KG1 (cell line): ENCODE measurements at regions not wholly inside any gene's neighbourhood (a gene's known extent, or its start where the extent isn't known, plus 50 kb on each side); places are given as distances from the start of the nearest gene placed in this dataset.

Experiments used
- DNase-seq: peaks from one replicate; lab custom pipeline; 2025; lab: John Stamatoyannopoulos, UW

- DNase-seq, result no peak
These were observed 289.4 kb upstream of the MYOCD start for GRCh38 chr17:12376276-12376675.

- no peak for DNase-seq
These were observed 279.5 kb upstream of the MYOCD start for GRCh38 chr17:12386225-12386624.

- DNase-seq, result no peak
These were observed 277.5 kb upstream of the MYOCD start for GRCh38 chr17:12388226-12388625.

- DNase-seq, result no peak
These were observed 276.3 kb upstream of the MYOCD start for GRCh38 chr17:12389421-12389820.

- no peak for DNase-seq
These were observed 275.1 kb upstream of the MYOCD start for GRCh38 chr17:12390631-12391030.

GRCh38 chr17:12391468-12391867, 274.2 kb upstream of the MYOCD start:
- DNase-seq, result no peak

GRCh38 chr17:12395733-12396354, 269.8 kb upstream of the MYOCD start:
- DNase-seq, result no peak

- DNase-seq, result no peak
These were observed 267.1 kb upstream of the MYOCD start for GRCh38 chr17:12398441-12399051.

- no peak for DNase-seq
These were observed 262.6 kb upstream of the MYOCD start for GRCh38 chr17:12402963-12403622.

GRCh38 chr17:12403881-12404398, 261.8 kb upstream of the MYOCD start:
- no peak for DNase-seq

GRCh38 chr17:12406623-12407215, 259.0 kb upstream of the MYOCD start:
- DNase-seq, result no peak

GRCh38 chr17:12407495-12408252, 258.0 kb upstream of the MYOCD start:
- DNase-seq, result no peak

- no peak for DNase-seq
These were observed 256.6 kb upstream of the MYOCD start for GRCh38 chr17:12409082-12409481.

- DNase-seq, result no peak
These were observed 255.0 kb upstream of the MYOCD start for GRCh38 chr17:12410717-12411116.

- DNase-seq, result no peak
These were observed 250.7 kb upstream of the MYOCD start for GRCh38 chr17:12415031-12415430.

- DNase-seq, result no peak
These were observed 244.6 kb upstream of the MYOCD start for GRCh38 chr17:12421077-12421476.

- no peak for DNase-seq
These were observed 243.9 kb upstream of the MYOCD start for GRCh38 chr17:12421646-12422306.

GRCh38 chr17:12422651-12423050, 243.0 kb upstream of the MYOCD start:
- DNase-seq, result no peak

GRCh38 chr17:12423337-12423736, 242.4 kb upstream of the MYOCD start:
- DNase-seq, result no peak

- DNase-seq, result no peak
These were observed 236.6 kb upstream of the MYOCD start for GRCh38 chr17:12429116-12429515.

- DNase-seq, result no peak
These were observed 234.5 kb upstream of the MYOCD start for GRCh38 chr17:12431188-12431587.

- DNase-seq, result no peak
These were observed 227.5 kb upstream of the MYOCD start for GRCh38 chr17:12438212-12438611.
